Karpas-422 (cell line): ENCODE measurements at regions not wholly inside any gene's neighbourhood (a gene's known extent, or its start where the extent isn't known, plus 50 kb on each side); places are given as distances from the start of the nearest gene placed in this dataset.

ENCODE experiments used
- DNase-seq: peaks from one replicate; pipeline ENCODE4 v3.0.0-alpha.2; 2015
- H2AFZ ChIP-seq: fragments of 200-600 bp; sonication (generic); 2 replicates; pipeline ENCODE4 v1.6.1; 2014; ENCODE audit warnings: antibody characterized with exemption, low read length, mixed read lengths
- H3K27ac ChIP-seq: fragments of 200-600 bp; sonication (generic); 2 replicates; pipeline ENCODE4 v1.5.1; 2014; ENCODE audit warnings: mild to moderate bottlenecking, low read length, moderate library complexity
- H3K27me3 ChIP-seq: fragments of 200-600 bp; sonication (generic); 2 replicates; pipeline ENCODE4 v1.6.1; 2014; ENCODE audit warnings: low read length, mixed read lengths
- H3K36me3 ChIP-seq: fragments of 200-600 bp; sonication (generic); 2 replicates; pipeline ENCODE4 v1.6.1; 2014; ENCODE audit warnings: low read length, mixed read lengths; ENCODE audit not compliant: insufficient read depth
- H3K4me1 ChIP-seq: fragments of 200-600 bp; sonication (generic); 2 replicates; pipeline ENCODE4 v1.6.1; 2014; ENCODE audit warnings: mild to moderate bottlenecking, low read length, mixed read lengths
- H3K4me2 ChIP-seq: fragments of 200-600 bp; sonication (generic); 2 replicates; pipeline ENCODE4 v1.6.1; 2014; ENCODE audit warnings: low read length, low read depth, mild to moderate bottlenecking; ENCODE audit not compliant: poor library complexity, severe bottlenecking
- H3K4me3 ChIP-seq: fragments of 200-600 bp; sonication (generic); 2 replicates; pipeline ENCODE4 v1.5.1; 2014; ENCODE audit warnings: mild to moderate bottlenecking, antibody characterized with exemption, low read length, mixed read lengths
- H3K79me2 ChIP-seq: fragments of 200-600 bp; sonication (generic); 2 replicates; pipeline ENCODE4 v1.6.1; 2014; ENCODE audit warnings: mild to moderate bottlenecking, low read length, mixed read lengths
- H3K9ac ChIP-seq: fragments of 200-600 bp; sonication (generic); 2 replicates; pipeline ENCODE4 v1.6.0; 2014; ENCODE audit warnings: low read length
- H3K9me2 ChIP-seq: fragments of 200-600 bp; sonication (generic), shearing (Covaris generic); replicated peaks from 2 replicates; pipeline ENCODE4 v1.6.0; 2014; ENCODE audit warnings: mild to moderate bottlenecking, low read length, moderate library complexity; ENCODE audit not compliant: insufficient read depth
- H3K9me3 ChIP-seq: fragments of 300-700, 200-600 bp; sonication (generic); 2 replicates; pipeline ENCODE4 v1.6.1; 2014; ENCODE audit warnings: low read length, mixed read lengths
- H4K20me1 ChIP-seq: fragments of 200-600 bp; sonication (generic); 2 replicates; pipeline ENCODE4 v1.6.1; 2014; ENCODE audit warnings: mild to moderate bottlenecking, antibody characterized with exemption, low read length, low read depth; ENCODE audit not compliant: insufficient read depth

DNA sequence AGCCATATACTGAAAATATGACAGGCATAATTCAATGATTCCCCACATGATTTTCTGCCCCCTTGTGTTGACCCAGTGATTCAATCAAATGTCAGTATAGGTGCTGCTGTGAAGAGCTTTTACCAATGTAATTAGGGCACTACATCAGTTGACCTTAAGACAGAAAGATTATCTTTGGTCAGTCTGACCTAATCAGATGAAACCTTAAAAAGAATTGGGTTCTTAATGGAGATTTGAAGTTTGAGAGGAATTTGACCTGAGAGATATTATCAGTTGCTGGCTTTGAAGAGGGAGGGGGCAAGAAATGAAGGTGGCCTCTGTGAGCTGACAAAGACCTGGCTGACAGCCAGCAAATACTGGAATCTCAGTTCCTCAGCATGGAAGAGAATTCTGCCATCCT is 358.7 kb upstream of the CA10 start:
- H3K9me3 ChIP-seq, result peaks cover 17% of the 10 kb centered on the region
- no peak overlapping the region for H3K4me3 ChIP-seq
- H4K20me1 ChIP-seq, result no peaks in the 10 kb centered on the region
- no peak for DNase-seq
- H3K27ac ChIP-seq, result no peak overlapping the region
- H3K9ac ChIP-seq, result no peak overlapping the region
- H3K36me3 ChIP-seq, result no peaks in the 10 kb centered on the region
- no peaks in the 10 kb centered on the region for H3K79me2 ChIP-seq
- no peak overlapping the region for H2AFZ ChIP-seq
- no peaks in the 10 kb centered on the region for H3K27me3 ChIP-seq
- H3K4me1 ChIP-seq, result no peaks in the 10 kb centered on the region
- no peak overlapping the region for H3K4me2 ChIP-seq
- H3K9me2 ChIP-seq, result no peaks in the 10 kb centered on the region

DNA sequence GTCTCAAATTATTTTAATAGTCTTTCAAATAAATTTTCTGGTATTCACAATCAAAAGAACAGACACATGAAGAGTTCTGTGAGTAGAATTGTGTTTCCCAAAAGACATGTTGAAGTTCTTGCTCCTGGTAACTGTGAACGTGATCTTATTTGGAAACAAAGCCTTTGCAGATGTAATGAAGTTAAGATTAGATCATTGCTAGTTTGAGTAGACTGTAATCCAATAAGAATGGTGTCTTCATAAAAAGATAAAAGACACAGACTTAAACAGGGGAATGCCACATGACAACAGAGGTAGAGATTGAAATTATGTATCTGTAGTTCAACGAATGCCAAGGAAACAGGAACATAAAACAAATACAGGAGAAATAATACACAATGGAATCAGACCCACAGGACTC is 357.4 kb upstream of the CA10 start:
- H3K27ac ChIP-seq, result no peak overlapping the region

DNA sequence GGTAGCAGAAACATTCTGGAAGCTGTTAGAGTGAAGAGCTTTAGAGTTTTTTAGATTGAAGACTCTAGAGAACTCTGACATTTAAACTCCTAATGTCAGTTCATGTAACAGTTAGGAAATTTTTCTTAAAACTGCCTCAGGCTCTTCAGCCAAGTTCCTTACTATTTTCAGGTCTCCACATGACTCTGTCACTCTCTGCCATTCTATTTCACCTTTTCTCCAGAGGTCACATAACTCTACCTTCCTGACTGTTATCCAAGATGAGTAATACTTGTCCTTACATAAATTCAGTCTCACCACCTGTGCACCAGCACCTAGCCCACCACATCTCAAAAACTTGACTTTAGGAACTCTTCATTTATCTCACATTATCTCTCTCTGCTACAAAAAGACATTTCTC is 347.1 kb upstream of the CA10 start:
- Histone ChIP-seq H3K4me3 (no peak overlapping the region), H3K27ac (no peak overlapping the region), H3K36me3 (no peaks in the 10 kb centered on the region), H4K20me1 (no peaks in the 10 kb centered on the region), H3K9me3 (peaks cover 25% of the 10 kb centered on the region), H3K79me2 (no peaks in the 10 kb centered on the region), H3K4me1 (no peaks in the 10 kb centered on the region), H3K4me2 (no peak overlapping the region), H3K9ac (no peak overlapping the region), H2AFZ (no peak overlapping the region), H3K9me2 (no peaks in the 10 kb centered on the region), H3K27me3 (no peaks in the 10 kb centered on the region)
- no peak for DNase-seq

More for the DNA sequence above, 357.4 kb upstream of the CA10 start:
- peaks cover 16% of the 10 kb centered on the region for H3K9me3 ChIP-seq
- H3K79me2 ChIP-seq, result no peaks in the 10 kb centered on the region
- no peaks in the 10 kb centered on the region for H3K9me2 ChIP-seq
- H3K4me1 ChIP-seq, result no peaks in the 10 kb centered on the region
- no peak overlapping the region for H3K9ac ChIP-seq
- no peaks in the 10 kb centered on the region for H4K20me1 ChIP-seq
- H2AFZ ChIP-seq, result no peak overlapping the region
- H3K4me3 ChIP-seq, result no peak overlapping the region
- no peaks in the 10 kb centered on the region for H3K27me3 ChIP-seq
- H3K36me3 ChIP-seq, result no peaks in the 10 kb centered on the region
- no peak overlapping the region for H3K4me2 ChIP-seq
- no peak for DNase-seq

DNA sequence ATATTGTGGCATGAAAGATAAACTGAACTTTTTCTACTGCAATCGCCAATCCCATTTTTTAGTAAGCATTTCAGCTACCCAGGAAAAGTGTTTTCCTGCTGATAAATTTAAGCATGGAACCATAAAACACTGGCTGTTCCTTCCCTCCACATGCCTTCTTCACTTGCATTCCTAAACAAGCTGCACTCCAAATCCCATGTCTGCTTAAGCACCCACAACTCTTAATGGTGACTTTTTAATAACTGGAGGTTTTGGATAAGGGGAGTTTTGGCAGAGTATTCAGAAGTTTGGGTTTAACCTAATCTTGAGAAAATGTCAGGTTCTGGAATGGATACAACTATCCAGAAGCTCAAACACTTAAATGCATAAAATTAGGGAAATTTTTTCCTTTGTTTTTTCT is 345.6 kb upstream of the CA10 start:
- Histone ChIP-seq H4K20me1 (no peaks in the 10 kb centered on the region), H3K27ac (no peak overlapping the region), H3K79me2 (no peaks in the 10 kb centered on the region), H3K4me2 (no peak overlapping the region), H2AFZ (no peak overlapping the region), H3K9me3 (peaks cover 28% of the 10 kb centered on the region), H3K36me3 (no peaks in the 10 kb centered on the region), H3K4me3 (no peak overlapping the region), H3K9me2 (no peaks in the 10 kb centered on the region), H3K9ac (no peak overlapping the region), H3K4me1 (no peaks in the 10 kb centered on the region), H3K27me3 (no peaks in the 10 kb centered on the region)
- no peak for DNase-seq

DNA sequence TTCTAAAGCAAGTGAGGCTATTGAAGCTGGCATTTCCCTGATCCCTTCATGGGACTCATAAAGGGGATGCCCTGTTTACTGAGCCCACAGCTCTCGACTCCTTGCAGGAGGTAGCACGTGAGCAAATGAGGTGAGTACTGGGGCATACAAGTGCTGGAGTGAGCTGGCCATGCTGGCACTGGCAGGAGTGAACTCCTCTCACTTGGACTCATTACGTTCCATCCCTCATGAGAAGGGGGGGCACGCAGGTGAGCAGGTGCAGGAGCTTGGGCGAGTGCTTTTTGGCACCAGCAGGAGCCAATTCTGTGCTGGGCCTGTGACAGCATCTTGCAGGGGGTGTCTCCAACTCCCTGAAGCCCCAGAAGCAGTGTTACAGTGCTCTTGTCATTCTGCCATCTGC is 337.1 kb upstream of the CA10 start:
- H3K27me3 ChIP-seq, result no peaks in the 10 kb centered on the region

DNA sequence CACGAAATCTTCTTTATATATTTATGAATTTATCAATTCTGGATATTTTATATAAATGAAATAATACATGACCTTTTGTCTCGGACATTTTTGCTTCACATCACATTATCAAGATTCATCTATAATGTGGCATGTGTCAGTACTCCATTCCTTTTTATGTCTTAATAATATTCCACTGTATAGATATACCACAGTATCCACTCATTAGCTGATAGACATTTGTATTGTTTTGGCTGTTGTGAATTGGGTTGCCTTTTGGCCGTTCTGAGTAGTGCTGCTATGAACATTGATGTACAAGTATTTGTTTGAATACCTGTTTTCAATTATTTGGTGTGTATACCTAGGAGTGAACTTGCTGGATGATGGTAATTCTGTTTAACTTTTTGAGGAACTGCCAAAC is 323.8 kb upstream of the CA10 start:
- no peak for DNase-seq
- H3K79me2 ChIP-seq, result no peaks in the 10 kb centered on the region
- H3K9me3 ChIP-seq, result peaks cover 16% of the 10 kb centered on the region
- no peak overlapping the region for H3K4me2 ChIP-seq
- no peak overlapping the region for H3K9ac ChIP-seq
- no peak overlapping the region for H3K27ac ChIP-seq
- H2AFZ ChIP-seq, result no peak overlapping the region
- H3K9me2 ChIP-seq, result no peaks in the 10 kb centered on the region
- H4K20me1 ChIP-seq, result no peaks in the 10 kb centered on the region
- no peaks in the 10 kb centered on the region for H3K4me1 ChIP-seq
- no peaks in the 10 kb centered on the region for H3K27me3 ChIP-seq
- no peak overlapping the region for H3K4me3 ChIP-seq
- 0 out of 2 replicates have a peak, but pooled peaks cover 3% of the 10 kb centered on the region for H3K36me3 ChIP-seq

More for the DNA sequence above, 337.1 kb upstream of the CA10 start:
- Histone ChIP-seq H3K9me2 (no peaks in the 10 kb centered on the region), H3K27ac (no peak overlapping the region), H4K20me1 (no peaks in the 10 kb centered on the region), H3K79me2 (no peaks in the 10 kb centered on the region), H3K4me3 (no peak overlapping the region), H3K9me3 (peaks cover 29% of the 10 kb centered on the region), H3K4me2 (no peak overlapping the region), H3K4me1 (no peaks in the 10 kb centered on the region), H3K36me3 (no peaks in the 10 kb centered on the region), H2AFZ (no peak overlapping the region), H3K9ac (no peak overlapping the region)
- DNase-seq, result no peak

DNA sequence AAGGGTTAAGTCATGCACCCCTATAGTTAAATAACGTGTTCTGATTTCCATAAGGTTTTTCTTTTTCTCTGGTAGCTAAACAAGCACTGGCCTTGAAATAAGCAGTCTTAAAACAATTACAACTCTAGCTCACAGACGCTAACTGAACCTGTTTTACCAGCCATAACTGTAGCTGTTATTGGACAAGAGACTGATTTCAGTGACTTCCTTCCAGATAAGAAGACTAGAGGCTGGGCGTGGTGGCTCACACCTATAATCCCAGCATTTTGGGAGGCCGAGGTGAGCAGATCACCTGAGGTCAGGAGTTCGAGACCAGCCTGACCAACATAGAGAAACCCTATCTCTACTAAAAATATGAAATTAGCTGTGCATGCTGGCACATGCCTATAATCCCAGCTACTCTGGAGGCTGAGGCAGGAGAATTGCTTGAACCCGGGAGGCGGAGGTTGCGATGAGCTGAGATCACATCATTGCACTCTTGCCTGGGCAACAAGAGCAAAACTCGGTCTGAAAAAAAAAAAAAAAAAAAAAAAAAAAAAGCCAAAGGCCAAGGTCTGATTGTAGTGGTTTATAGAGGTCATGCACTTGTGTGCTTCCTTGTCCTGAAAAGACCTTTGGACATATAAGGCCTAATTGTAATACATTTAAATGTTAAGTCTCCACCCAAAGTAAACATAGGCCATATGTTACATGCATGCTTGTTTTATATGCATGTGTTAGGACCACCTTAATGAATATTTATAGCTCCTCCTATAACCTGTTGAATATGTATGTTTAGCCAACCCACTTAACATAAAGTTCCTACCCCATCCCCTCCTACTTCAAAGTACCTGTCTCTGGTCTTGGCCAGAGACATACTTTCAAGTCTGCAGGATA is 319.5 kb upstream of the CA10 start:
- H3K4me2 ChIP-seq, result no peak overlapping the region
- DNase-seq, result no peak
- H2AFZ ChIP-seq, result no peak overlapping the region
- peaks cover 19% of the 10 kb centered on the region for H3K9me3 ChIP-seq
- H3K4me1 ChIP-seq, result no peaks in the 10 kb centered on the region
- H3K36me3 ChIP-seq, result no peaks in the 10 kb centered on the region
- H3K27me3 ChIP-seq, result no peaks in the 10 kb centered on the region
- no peaks in the 10 kb centered on the region for H4K20me1 ChIP-seq
- H3K79me2 ChIP-seq, result no peaks in the 10 kb centered on the region
- no peak overlapping the region for H3K4me3 ChIP-seq
- H3K27ac ChIP-seq, result no peak overlapping the region
- H3K9me2 ChIP-seq, result no peaks in the 10 kb centered on the region
- no peak overlapping the region for H3K9ac ChIP-seq

DNA sequence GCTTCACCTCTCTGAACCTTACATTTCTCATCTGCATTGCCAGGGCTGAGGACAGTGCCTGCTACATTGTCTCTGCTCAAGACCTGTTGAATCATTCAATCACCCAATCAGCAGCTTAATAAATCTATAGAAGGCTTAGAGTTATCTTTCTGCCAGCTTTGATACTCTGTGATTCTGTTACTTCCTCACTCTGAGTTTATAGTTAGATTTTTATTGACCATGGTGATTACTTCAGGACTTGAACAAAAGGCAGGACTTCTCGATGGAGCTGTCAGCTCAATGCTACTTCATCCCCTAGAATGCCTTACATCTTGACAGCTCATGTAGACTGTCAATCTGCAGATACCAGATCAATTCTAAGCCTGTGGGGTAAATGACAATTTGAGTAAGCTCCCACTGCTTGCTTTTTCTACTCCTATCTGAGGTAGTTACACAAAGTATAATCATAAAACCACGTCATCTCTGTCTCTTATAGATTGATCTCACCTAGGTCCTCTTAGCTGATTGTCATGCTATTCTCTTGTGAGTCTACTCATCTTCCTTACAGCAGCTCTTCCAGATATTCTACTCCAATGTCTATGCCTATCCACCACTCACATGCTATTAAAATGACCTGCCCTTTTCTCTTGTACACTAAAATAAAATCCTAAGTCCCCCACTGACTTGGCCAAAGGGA is 318.3 kb upstream of the CA10 start:
- H3K4me2 ChIP-seq, result no peak overlapping the region
- no peaks in the 10 kb centered on the region for H3K4me1 ChIP-seq
- no peak for DNase-seq
- H3K36me3 ChIP-seq, result no peaks in the 10 kb centered on the region
- H3K4me3 ChIP-seq, result no peak overlapping the region
- no peak overlapping the region for H3K9ac ChIP-seq
- no peak overlapping the region for H3K27ac ChIP-seq
- no peak overlapping the region for H2AFZ ChIP-seq
- no peaks in the 10 kb centered on the region; the same call in 1 of the 2 replicates for H3K9me2 ChIP-seq
- H3K27me3 ChIP-seq, result no peaks in the 10 kb centered on the region
- H4K20me1 ChIP-seq, result no peaks in the 10 kb centered on the region
- H3K79me2 ChIP-seq, result no peaks in the 10 kb centered on the region
- peaks cover 11% of the 10 kb centered on the region; the same call in 1 of the 2 replicates for H3K9me3 ChIP-seq
